K562 (cell line): ENCODE measurements at regions not wholly inside any gene's neighbourhood (a gene's known extent, or its start where the extent isn't known, plus 50 kb on each side); places are given as distances from the start of the nearest gene placed in this dataset.

ENCODE experiments used
- ATAC-seq: fragments of 200-7000 bp; cut with Tn5 transposase; 3 replicates; pipeline ENCODE4 v1.9.1; 2020; ENCODE audit warnings: moderate library complexity
- BruUV-seq: library from RNA; stranded (reverse); fragments of 400-500 nt; replicated peaks from 2 replicates; lab custom pipeline; 2021; lab: Mats Ljungman, UMichigan
- CTCF ChIA-PET: fragments of 300-600 bp; formaldehyde crosslinking; extraction: SDS; loops from one replicate; lab custom pipeline; 2021; ENCODE audit warnings: low intra/inter-chr PET ratio; lab: Yijun Ruan, JAX
- POLR2A ChIA-PET: fragments of 300-600, 350-650 bp; sonication (Branson Sonifier 250); formaldehyde crosslinking; extraction: SDS; loops from one replicate; lab custom pipeline; 2021; ENCODE audit warnings: antibody characterized with exemption, inconsistent platforms; lab: Yijun Ruan, JAX
- DNase-seq, 4 experiments: peaks; one replicate each; pipeline versions ENCODE4 v3.0.0 to v3.0.0-alpha.2; 2011 to 2018; ENCODE audit warnings: low spot score in 3 of 4, mixed read lengths in 3 of 4; ENCODE audit errors: extremely low read depth in 1 of 4
- FAIRE-seq: peaks from 2 replicates; lab custom pipeline; 2011; peaks lifted over from hg19 to GRCh38; lab: Jason Lieb, UNC
- H2AFZ ChIP-seq: 2 replicates; pipeline ENCODE4 v1.6.0; 2011; ENCODE audit warnings: low read depth, low read length, control low read depth, inconsistent platforms
- H3K27ac ChIP-seq: fragments of 200-600 bp; 3 replicates; pipeline ENCODE4 v1.8.0; 2011; ENCODE audit warnings: low read depth, mild to moderate bottlenecking, control low read depth, inconsistent platforms, low read length, moderate library complexity, mixed read lengths; ENCODE audit errors: extremely low read depth
- H3K27me3 ChIP-seq, 2 experiments: fragments of 300-600 bp in 1 of 2; 2 replicates in 1 of 2; 3 replicates in 1 of 2; pipeline versions ENCODE4 v1.6.0 to v1.8.0; 2011; ENCODE audit warnings: inconsistent platforms in 2 of 2, low read length in 2 of 2, mild to moderate bottlenecking in 1 of 2, mixed read lengths in 1 of 2, moderate library complexity in 1 of 2; ENCODE audit not compliant: control insufficient read depth in 2 of 2, insufficient read depth in 2 of 2
- H3K36me3 ChIP-seq: fragments of 300-600 bp; 3 replicates; pipeline ENCODE4 v1.8.0; 2011; ENCODE audit warnings: mild to moderate bottlenecking, low read length, inconsistent platforms; ENCODE audit not compliant: control insufficient read depth, insufficient read depth
- H3K4me1 ChIP-seq, 2 experiments: fragments of 200-600 bp in 1 of 2; replicated peaks in 1 of 2; 2 replicates in 1 of 2; 3 replicates in 1 of 2; pipeline versions ENCODE4 v1.5.1 to v1.8.0; 2011; ENCODE audit warnings: inconsistent platforms in 2 of 2, low read length in 2 of 2, mild to moderate bottlenecking in 1 of 2, mixed read lengths in 1 of 2, moderate library complexity in 1 of 2; ENCODE audit not compliant: control insufficient read depth in 2 of 2, insufficient read depth in 2 of 2
- H3K4me2 ChIP-seq: 2 replicates; pipeline ENCODE4 v1.6.1; 2011; ENCODE audit warnings: low read length, control low read depth, inconsistent platforms, mixed read lengths; ENCODE audit not compliant: insufficient read depth
- H3K4me3 ChIP-seq: fragments of 200-600 bp; sonication (generic), shearing (Covaris generic); 2 replicates; pipeline ENCODE4 v1.5.1; 2016; ENCODE audit warnings: control low read depth, inconsistent platforms
- H3K79me2 ChIP-seq: fragments of 200-600 bp; 3 replicates; pipeline ENCODE4 v1.8.0; 2011; ENCODE audit warnings: low read length, inconsistent platforms; ENCODE audit not compliant: control insufficient read depth, insufficient read depth
- H3K9ac ChIP-seq, 2 experiments: 2 replicates each; pipeline versions ENCODE4 v1.6.0 to v1.6.1; 2011; ENCODE audit warnings: low read depth in 2 of 2, low read length in 2 of 2, control low read depth in 1 of 2, inconsistent platforms in 1 of 2, mild to moderate bottlenecking in 1 of 2, mixed read lengths in 1 of 2; ENCODE audit not compliant: insufficient read depth in 1 of 2
- H3K9me1 ChIP-seq: one replicate; pipeline ENCODE4 v1.6.0; 2011; ENCODE audit warnings: inconsistent platforms, mild to moderate bottlenecking, low read length, moderate library complexity; ENCODE audit not compliant: control insufficient read depth, insufficient read depth
- H3K9me3 ChIP-seq: replicated peaks from 2 replicates; pipeline ENCODE4 v1.5.1; 2011; ENCODE audit warnings: low read depth, low read length, inconsistent platforms; ENCODE audit not compliant: control insufficient read depth, insufficient read depth
- H4K20me1 ChIP-seq: replicated peaks from 2 replicates; pipeline ENCODE4 v1.6.1; 2011; ENCODE audit warnings: low read length, inconsistent platforms, mixed read lengths; ENCODE audit not compliant: control insufficient read depth, insufficient read depth
- ARID1B ChIP-seq: fragments of 450-650 bp; IDR thresholded peaks from 2 replicates; pipeline ENCODE4 v1.6.1; 2016; ENCODE audit warnings: antibody characterized with exemption, mild to moderate bottlenecking, inconsistent platforms
- C11orf30 ChIP-seq: fragments of 450-650 bp; IDR thresholded peaks from 2 replicates; pipeline ENCODE4 v1.6.1; 2016; ENCODE audit warnings: low read depth, mild to moderate bottlenecking
- CBFA2T2 ChIP-seq: fragments of 450-650 bp; conservative IDR thresholded peaks from 2 replicates; pipeline ENCODE4 v1.6.1; 2017; ENCODE audit warnings: mild to moderate bottlenecking
- CBFA2T3 ChIP-seq: fragments of 450-650 bp; IDR thresholded peaks from 2 replicates; pipeline ENCODE4 v1.6.1; 2017
- CBFB ChIP-seq: sonication (generic); formaldehyde crosslinking; IDR thresholded peaks from 2 replicates; pipeline ENCODE4 v1.4.0; 2020; ENCODE audit warnings: mild to moderate bottlenecking, missing genetic modification reagents
- DPF2 ChIP-seq: fragments of 450-650 bp; IDR thresholded peaks from 2 replicates; pipeline ENCODE4 v1.6.1; 2016
- EP300 ChIP-seq: IDR thresholded peaks from 2 replicates; pipeline ENCODE4 v1.6.1; 2012; ENCODE audit warnings: low read length, improper control_type of control experiment
- ETV5 ChIP-seq: sonication (generic); formaldehyde crosslinking; IDR thresholded peaks from 2 replicates; pipeline ENCODE4 v1.4.0; 2020; ENCODE audit warnings: low read depth, mild to moderate bottlenecking, missing genetic modification reagents
- FIP1L1 ChIP-seq: fragments of 200-400 bp; formaldehyde crosslinking; IDR thresholded peaks from 2 replicates; pipeline ENCODE4 v1.6.1; 2018; ENCODE audit warnings: mild to moderate bottlenecking, low read depth, low read length; ENCODE audit not compliant: poor library complexity, severe bottlenecking
- HCFC1 ChIP-seq: IDR thresholded peaks from 2 replicates; pipeline ENCODE4 v1.6.1; 2012; ENCODE audit warnings: low read depth, low read length, improper control_type of control experiment
- HMG20B ChIP-seq: fragments of 250-450 bp; sonication (Bioruptor Pico); IDR thresholded peaks from 2 replicates; pipeline ENCODE4 v1.5.0; 2021; ENCODE audit warnings: mild to moderate bottlenecking
- MAFG ChIP-seq: fragments of 450-650 bp; conservative IDR thresholded peaks from 2 replicates; pipeline ENCODE4 v1.6.1; 2016; ENCODE audit warnings: missing genetic modification characterization, missing compliant biosample characterization
- MCM5 ChIP-seq: fragments of 450-650 bp; IDR thresholded peaks from 2 replicates; pipeline ENCODE4 v1.6.1; 2016; ENCODE audit warnings: low read depth
- MTA3 ChIP-seq: fragments of 450-650 bp; formaldehyde crosslinking; IDR thresholded peaks from 2 replicates; pipeline ENCODE4 v1.6.1; 2017; ENCODE audit warnings: mild to moderate bottlenecking, borderline replicate concordance
- NCOR1 ChIP-seq: fragments of 450-650 bp; IDR thresholded peaks from 2 replicates; pipeline ENCODE4 v1.6.1; 2016; ENCODE audit warnings: mild to moderate bottlenecking, moderate library complexity
- NFE2 ChIP-seq: IDR thresholded peaks from 2 replicates; pipeline ENCODE4 v1.6.1; 2014; ENCODE audit warnings: antibody characterized with exemption, low read depth
- POLR2A ChIP-seq: fragments of 450-650 bp; conservative IDR thresholded peaks from 2 replicates; pipeline ENCODE4 v1.6.1; 2016
- RCOR1 ChIP-seq, 2 experiments: IDR thresholded peaks; 2 replicates each; pipeline ENCODE4 v1.6.1; 2012; ENCODE audit warnings: low read depth in 2 of 2, low read length in 2 of 2, borderline replicate concordance in 1 of 2, improper control_type of control experiment in 1 of 2
- SMARCA4 ChIP-seq: fragments of 450-650 bp; IDR thresholded peaks from 2 replicates; pipeline ENCODE4 v1.6.1; 2016
- SMARCE1 ChIP-seq: fragments of 450-650 bp; IDR thresholded peaks from 2 replicates; pipeline ENCODE4 v1.7.1; 2016; ENCODE audit warnings: mild to moderate bottlenecking
- SOX6 ChIP-seq: fragments of 450-650 bp; IDR thresholded peaks from 2 replicates; pipeline ENCODE4 v1.6.1; 2014; ENCODE audit warnings: mild to moderate bottlenecking
- STAT5A ChIP-seq: IDR thresholded peaks from 2 replicates; pipeline ENCODE4 v1.6.1; 2012; ENCODE audit warnings: low read length, inconsistent platforms, borderline replicate concordance
- TAL1 ChIP-seq: fragments of 450-650 bp; IDR thresholded peaks from 2 replicates; pipeline ENCODE4 v1.6.1; 2016; ENCODE audit warnings: mild to moderate bottlenecking
- TCF3 ChIP-seq: sonication (generic); formaldehyde crosslinking; IDR thresholded peaks from 2 replicates; pipeline ENCODE4 v1.4.0; 2020; ENCODE audit warnings: mild to moderate bottlenecking, missing genetic modification reagents
- TEAD4 ChIP-seq, 2 experiments: sonication (generic) in 1 of 2; formaldehyde crosslinking in 1 of 2; IDR thresholded peaks; 2 replicates each; pipeline versions ENCODE4 v1.6.1 to v1.8.0; 2012 to 2022; ENCODE audit warnings: borderline replicate concordance in 1 of 2, inconsistent platforms in 1 of 2, low read length in 1 of 2, mild to moderate bottlenecking in 1 of 2, missing genetic modification reagents in 1 of 2
- WGBS: fragments of 100-300 bp; shearing (Covaris generic); methylation state at CpG from one replicate; pipeline ENCODE4 v1.1.6; 2016; ENCODE audit warnings: low coverage, mixed read lengths; ENCODE audit not compliant: insufficient coverage; ENCODE audit errors: missing lambda C conversion rate; 5-methylcytosine and 5-hydroxymethylcytosine counted together
- in situ Hi-C: fragments of 300-500 bp; cut with MboI; formaldehyde crosslinking; loops from 4 replicates; pipeline ENCODE4 v1.15.0; 2018; ENCODE audit warnings: inconsistent platforms, mixed read lengths
- intact Hi-C: fragments of 100-400 bp; cut with micrococcal nuclease; formaldehyde crosslinking; loops from 2 replicates; pipeline ENCODE4 v1.14.2; 2022
- TF ChIP-seq, protein P1 (sequence below): sonication (generic); formaldehyde crosslinking; IDR thresholded peaks from 2 replicates; pipeline ENCODE4 v1.8.0; 2022; ENCODE audit warnings: mild to moderate bottlenecking, missing genetic modification reagents
- TF ChIP-seq, protein P2 (sequence below): fragments of 250-450 bp; sonication (Bioruptor Pico); IDR thresholded peaks from 2 replicates; pipeline ENCODE4 v1.8.0; 2021; ENCODE audit warnings: mild to moderate bottlenecking, moderate library complexity

DNA sequence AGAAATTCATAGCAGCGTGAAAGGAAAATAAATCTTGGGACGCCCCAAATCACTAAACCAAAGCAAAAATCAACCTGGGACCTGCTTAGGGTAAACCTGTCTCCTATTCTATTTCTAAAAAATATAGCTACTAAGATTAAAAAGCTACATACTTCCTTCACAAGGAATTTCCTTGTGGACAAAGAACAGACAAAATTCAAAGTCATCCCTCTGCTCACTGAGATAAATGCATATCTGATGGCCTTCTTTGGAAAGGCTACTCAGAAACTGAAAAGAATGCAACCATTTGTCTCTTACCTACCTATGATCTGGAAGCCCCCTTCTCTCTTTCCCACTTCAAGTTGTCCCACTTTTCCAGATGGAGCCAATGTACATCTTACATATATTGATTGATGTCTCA lies 93.0 kb upstream of the CNOT2 start:
- POLR2A ChIA-PET = interaction anchor here (0.6 to 1.3 kb wide), 3 partner anchors 12 to 858 kb away, joined by 3 to 4 read pairs (median 3); no protein-coding TSS in a partner anchor

More for the DNA sequence above, 93.0 kb upstream of the CNOT2 start:
- no peaks in the 10 kb centered on the region for H3K36me3 ChIP-seq
- H3K4me1 ChIP-seq = peaks cover 0 to 13% of the 10 kb centered on the region in 2 experiments; a peak in 2 of 5 replicates
- 0 out of 2 replicates have a peak overlapping the region, but pooled peaks have one; percentile 10 for H3K4me2 ChIP-seq
- in situ Hi-C loops = no loop called here
- H3K9me3 ChIP-seq = peaks cover 4% of the 10 kb centered on the region
- 6% methylated on average over 2 of the region's 2 CpGs for WGBS
- H2AFZ ChIP-seq = no peak overlapping the region
- CTCF ChIA-PET = no interaction called here
- no peak; the same call in 2 of the 3 replicates for ATAC-seq
- no peaks in the 10 kb centered on the region for H4K20me1 ChIP-seq
- no peaks in the 10 kb centered on the region for H3K27me3 ChIP-seq
- H3K27ac ChIP-seq = no peak overlapping the region
- H3K9me1 ChIP-seq = no peaks in the 10 kb centered on the region
- intact Hi-C loops = no loop called here
- H3K4me3 ChIP-seq = no peak overlapping the region
- no TSS peak for BruUV-seq
- no peak for FAIRE-seq
- no peak overlapping the region for H3K9ac ChIP-seq
- no peak for DNase-seq
- TF ChIP-seq POLR2A (no peak), FIP1L1 (no peak), NCOR1 (peak; percentile 20; the same call in 1 of the 2 replicates), MCM5 (no peak), TCF3 (CRISPR knock-in tag) (peak; percentile 52; the same call in 1 of the 2 replicates), CBFB (CRISPR knock-in tag) (no peak), HCFC1 (no peak), CBFA2T2 (0 out of 2 replicates have a peak, but pooled peaks have one; percentile 20), MAFG (tag) (peak; percentile 55), HMG20B (no peak), SOX6 (peak; percentile 67), EP300 (peak; percentile 68), DPF2 (peak; percentile 75), SMARCA4 (peak; percentile 75), ARID1B (peak; percentile 86), NFE2 (peak; percentile 82), STAT5A (no peak), RCOR1 (IDR thresholded peaks at IDR 0.05; ENCODE audit: borderline replicate concordance in 1 of 2, low read depth in 2 of 2, low read length in 2 of 2) (peak in 1 of 2 experiments; percentile 33; a peak in 1 of 4 replicates), C11orf30 (peak; percentile 27; the same call in 1 of the 2 replicates), TEAD4 (IDR thresholded peaks at IDR 0.05; ENCODE audit: low read length) (peak; percentile 71), TEAD4 (CRISPR knock-in tag; IDR thresholded peaks at IDR 0.05; ENCODE audit: borderline replicate concordance) (no peak), ETV5 (no peak), TAL1 (peak; percentile 65), CBFA2T3 (peak; percentile 62), SMARCE1 (0 out of 2 replicates have a peak, but pooled peaks have one; percentile 55), MTA3 (0 out of 2 replicates have a peak, but pooled peaks have one; percentile 19)
- TF ChIP-seq, protein P1, sequence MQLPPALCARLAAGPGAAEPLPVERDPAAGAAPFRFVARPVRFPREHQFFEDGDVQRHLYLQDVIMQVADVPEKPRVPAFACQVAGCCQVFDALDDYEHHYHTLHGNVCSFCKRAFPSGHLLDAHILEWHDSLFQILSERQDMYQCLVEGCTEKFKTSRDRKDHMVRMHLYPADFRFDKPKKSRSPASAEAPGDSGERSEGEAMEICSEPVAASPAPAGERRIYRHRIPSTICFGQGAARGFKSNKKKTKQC = no peak
- TF ChIP-seq, protein P2, sequence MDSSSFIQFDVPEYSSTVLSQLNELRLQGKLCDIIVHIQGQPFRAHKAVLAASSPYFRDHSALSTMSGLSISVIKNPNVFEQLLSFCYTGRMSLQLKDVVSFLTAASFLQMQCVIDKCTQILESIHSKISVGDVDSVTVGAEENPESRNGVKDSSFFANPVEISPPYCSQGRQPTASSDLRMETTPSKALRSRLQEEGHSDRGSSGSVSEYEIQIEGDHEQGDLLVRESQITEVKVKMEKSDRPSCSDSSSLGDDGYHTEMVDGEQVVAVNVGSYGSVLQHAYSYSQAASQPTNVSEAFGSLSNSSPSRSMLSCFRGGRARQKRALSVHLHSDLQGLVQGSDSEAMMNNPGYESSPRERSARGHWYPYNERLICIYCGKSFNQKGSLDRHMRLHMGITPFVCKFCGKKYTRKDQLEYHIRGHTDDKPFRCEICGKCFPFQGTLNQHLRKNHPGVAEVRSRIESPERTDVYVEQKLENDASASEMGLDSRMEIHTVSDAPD (CRISPR knock-in tag) = no peak
- no peaks in the 10 kb centered on the region for H3K79me2 ChIP-seq
